OCI-LY7 (cell line): ENCODE measurements at regions not wholly inside any gene's neighbourhood (a gene's known extent, or its start where the extent isn't known, plus 50 kb on each side); places are given as distances from the start of the nearest gene placed in this dataset.

Source experiments
- EZH2phosphoT487 ChIP-seq: fragments of 200-600 bp; sonication (generic); IDR thresholded peaks from 2 replicates; pipeline ENCODE4 v1.6.1; 2018; ENCODE audit warnings: low read depth, borderline replicate concordance, mild to moderate bottlenecking, mixed run types, antibody characterized with exemption, low read length, moderate library complexity, mixed read lengths
- TF ChIP-seq, protein P1 (sequence below): fragments of 200-600 bp; sonication (generic); conservative IDR thresholded peaks from 2 replicates; pipeline ENCODE4 v1.5.1; 2014; ENCODE audit warnings: mild to moderate bottlenecking, antibody characterized with exemption, low read length, moderate library complexity, mixed read lengths

DNA sequence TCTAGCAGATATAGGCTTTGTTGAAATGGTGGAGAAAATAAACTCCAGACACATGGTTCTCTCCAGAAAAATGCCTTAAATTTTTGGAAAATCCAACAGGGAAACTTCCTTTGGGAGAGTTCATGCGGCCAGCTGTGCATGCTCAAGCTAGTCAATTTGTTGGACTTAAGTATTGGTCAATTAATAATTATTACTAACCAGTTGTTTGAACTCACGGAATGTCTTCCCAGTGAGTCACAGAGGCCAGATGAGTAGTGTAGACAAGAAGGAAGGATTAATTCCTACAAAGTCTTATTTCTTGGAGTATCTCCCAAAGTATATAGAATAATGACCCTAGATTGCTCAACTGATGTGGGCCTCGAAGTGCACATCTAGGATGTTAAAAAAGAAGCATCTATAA lies 103.6 kb downstream of the MACIR start:
- TF ChIP-seq EZH2phosphoT487, result no peak
- TF ChIP-seq, protein P1, sequence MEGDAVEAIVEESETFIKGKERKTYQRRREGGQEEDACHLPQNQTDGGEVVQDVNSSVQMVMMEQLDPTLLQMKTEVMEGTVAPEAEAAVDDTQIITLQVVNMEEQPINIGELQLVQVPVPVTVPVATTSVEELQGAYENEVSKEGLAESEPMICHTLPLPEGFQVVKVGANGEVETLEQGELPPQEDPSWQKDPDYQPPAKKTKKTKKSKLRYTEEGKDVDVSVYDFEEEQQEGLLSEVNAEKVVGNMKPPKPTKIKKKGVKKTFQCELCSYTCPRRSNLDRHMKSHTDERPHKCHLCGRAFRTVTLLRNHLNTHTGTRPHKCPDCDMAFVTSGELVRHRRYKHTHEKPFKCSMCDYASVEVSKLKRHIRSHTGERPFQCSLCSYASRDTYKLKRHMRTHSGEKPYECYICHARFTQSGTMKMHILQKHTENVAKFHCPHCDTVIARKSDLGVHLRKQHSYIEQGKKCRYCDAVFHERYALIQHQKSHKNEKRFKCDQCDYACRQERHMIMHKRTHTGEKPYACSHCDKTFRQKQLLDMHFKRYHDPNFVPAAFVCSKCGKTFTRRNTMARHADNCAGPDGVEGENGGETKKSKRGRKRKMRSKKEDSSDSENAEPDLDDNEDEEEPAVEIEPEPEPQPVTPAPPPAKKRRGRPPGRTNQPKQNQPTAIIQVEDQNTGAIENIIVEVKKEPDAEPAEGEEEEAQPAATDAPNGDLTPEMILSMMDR, result no peak
